ENCODE measurements at regions not wholly inside any gene's neighbourhood (a gene's known extent, or its start where the extent isn't known, plus 50 kb on each side); places are given as distances from the start of the nearest gene placed in this dataset.

GRCh38 chr12:16685107-16685506, 79.1 kb upstream of the LMO3 start:
- no peak for DNase-seq (ENCODE audit: low spot score)

DNA sequence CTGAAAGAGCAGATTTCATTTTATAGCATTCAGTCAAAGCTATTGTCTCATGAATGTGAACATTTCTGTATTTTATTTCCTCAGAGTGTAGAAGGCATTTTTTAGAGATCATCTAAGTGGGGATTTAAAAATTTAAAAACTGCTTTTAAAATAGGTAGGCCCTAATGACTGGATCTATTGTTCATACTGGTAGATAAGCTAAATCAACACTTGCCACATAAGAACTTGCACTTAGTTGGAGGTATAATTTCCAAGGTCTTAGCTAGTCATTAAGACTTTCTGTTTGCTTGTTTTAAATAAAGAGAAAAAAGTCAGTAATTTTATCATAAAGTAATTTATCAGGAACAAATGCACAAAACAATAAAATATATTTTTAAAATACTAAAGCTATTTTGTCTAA, 75.2 kb upstream of the LMO3 start:
- DNase-seq (ENCODE audit: low spot score): no peak

GRCh38 chr12:16675438-16675837, 69.5 kb upstream of the LMO3 start:
- no peak for DNase-seq (ENCODE audit: low spot score)

DNA sequence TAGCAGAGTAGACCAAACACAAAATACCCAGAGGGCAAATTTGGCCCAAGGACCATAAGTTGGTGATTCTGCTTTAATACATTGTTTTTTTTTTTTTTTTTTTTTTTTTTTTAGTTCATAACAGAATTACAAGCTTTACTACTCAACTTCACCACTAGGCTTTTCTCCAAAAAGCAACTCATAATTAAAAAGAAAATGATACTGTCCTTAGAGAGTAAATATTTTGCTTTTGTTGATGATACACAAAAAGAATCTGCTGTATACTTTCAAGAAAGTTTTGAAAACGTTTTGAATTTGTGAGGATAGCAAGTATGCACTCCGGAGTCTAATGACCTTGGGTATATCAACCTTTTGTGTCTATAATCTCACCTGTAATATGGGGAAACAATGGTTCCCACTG, 68.9 kb upstream of the LMO3 start:
- DNase-seq (ENCODE audit: low spot score): no peak

DNA sequence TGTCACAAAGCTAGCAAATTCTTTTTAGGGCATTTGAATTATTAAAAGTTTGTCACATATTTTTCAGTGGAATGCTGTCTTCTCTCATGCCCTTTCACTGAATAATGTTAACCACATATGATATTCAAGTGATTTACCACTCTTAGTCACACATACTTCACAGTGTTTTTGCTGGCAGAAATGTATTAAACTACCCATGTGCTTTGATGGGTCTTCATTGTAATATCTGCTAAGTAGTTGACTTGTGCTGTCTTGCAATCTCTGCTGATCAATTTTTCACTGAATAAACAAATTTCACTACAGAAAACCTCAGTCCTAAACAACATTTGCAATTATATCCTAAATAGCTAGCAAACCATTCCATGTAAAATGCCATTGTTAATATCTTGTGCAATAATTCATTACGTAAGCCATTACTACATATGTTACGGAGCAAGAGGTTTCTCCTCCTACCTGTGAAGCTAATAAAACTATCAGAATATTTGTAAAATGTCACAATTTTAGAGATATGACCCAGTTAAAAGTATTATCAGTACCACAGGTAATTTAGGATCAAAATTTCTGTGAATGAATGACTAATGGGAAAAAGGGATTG, 64.6 kb upstream of the LMO3 start:
- no peak for DNase-seq (ENCODE audit: low spot score)

DNA sequence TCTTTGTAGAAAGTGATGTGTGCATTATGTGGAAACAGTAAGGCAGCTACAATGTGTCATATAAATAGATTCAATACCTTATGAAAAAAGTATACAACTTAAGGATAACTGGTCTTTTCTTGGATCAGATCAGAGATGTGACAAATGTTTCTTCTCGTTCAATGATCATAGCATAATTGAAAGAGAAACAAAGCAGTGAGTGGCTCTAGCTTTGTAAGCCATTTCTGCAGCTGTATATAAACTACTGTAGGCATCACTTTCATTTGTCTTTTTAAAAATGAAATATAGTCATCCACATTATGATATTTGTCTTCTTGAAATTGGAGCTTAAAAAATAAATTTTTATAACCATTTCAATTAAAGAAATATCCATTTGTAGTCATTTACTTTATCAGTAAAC, 63.8 kb upstream of the LMO3 start:
- no peak for DNase-seq (ENCODE audit: low spot score)

DNA sequence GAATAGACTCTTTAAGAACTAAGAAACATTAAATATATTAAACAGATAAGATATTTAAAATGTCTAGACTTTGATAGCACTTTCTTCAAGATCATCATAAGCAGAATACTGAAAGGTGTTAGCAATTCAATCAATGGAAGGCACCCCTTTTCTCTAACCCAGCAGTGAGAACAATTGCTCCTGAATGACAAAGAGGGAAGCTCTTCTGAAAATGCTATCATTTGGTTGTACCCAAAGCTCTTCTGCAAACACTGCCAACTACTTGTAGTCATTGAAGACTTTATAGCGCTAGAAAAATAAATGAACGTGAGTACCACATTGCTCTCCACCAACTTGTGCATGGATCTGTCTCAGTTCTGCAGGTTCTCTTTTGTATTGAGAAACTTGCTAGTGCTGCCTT, 62.2 kb upstream of the LMO3 start:
- no peak for DNase-seq (ENCODE audit: low spot score)

- no peak for DNase-seq (ENCODE audit: low spot score)
Observed at GRCh38 chr12:16658699-16659098, 52.7 kb upstream of the LMO3 start.

All from germinal center (tissue), 1 donor.